ENCODE measurements at regions not wholly inside any gene's neighbourhood (a gene's known extent, or its start where the extent isn't known, plus 50 kb on each side); places are given as distances from the start of the nearest gene placed in this dataset.

- H3K27ac ChIP-seq = no peak overlapping the region
- intact Hi-C loops (cut with DNase I) = no loop called here
- no peaks in the 10 kb centered on the region for H3K36me3 ChIP-seq
- DNase-seq (ENCODE audit: extremely low spot score in 2 of 2) = no peak
- no peak overlapping the region for H3K4me3 ChIP-seq
- TF ChIP-seq POLR2AphosphoS5 (IDR thresholded peaks at IDR 0.05; ENCODE audit: insufficient read depth in 1 of 2, low read depth in 1 of 2) (no peak), POLR2A (IDR thresholded peaks at IDR 0.05) (no peak), CTCF (IDR thresholded peaks at IDR 0.05) (no peak)
- H3K4me1 ChIP-seq = peaks cover 7% of the 10 kb centered on the region
- H3K27me3 ChIP-seq = no peaks in the 10 kb centered on the region
- no peaks in the 10 kb centered on the region for H3K9me3 ChIP-seq
Measured at GRCh38 chr9:84554069-84554664, 115.4 kb upstream of the NTRK2 start.

GRCh38 chr9:84556556-84556955 is 113.0 kb upstream of the NTRK2 start:
- intact Hi-C loops (cut with DNase I) = no loop called here
- TF ChIP-seq POLR2A (IDR thresholded peaks at IDR 0.05) (no peak), POLR2AphosphoS5 (IDR thresholded peaks at IDR 0.05; ENCODE audit: insufficient read depth in 1 of 2, low read depth in 1 of 2) (no peak), CTCF (IDR thresholded peaks at IDR 0.05) (no peak)
- Histone ChIP-seq H3K4me3 (no peak overlapping the region), H3K4me1 (peaks cover 7% of the 10 kb centered on the region), H3K27ac (no peak overlapping the region), H3K36me3 (no peaks in the 10 kb centered on the region), H3K9me3 (no peaks in the 10 kb centered on the region), H3K27me3 (no peaks in the 10 kb centered on the region)
- no peak for DNase-seq (ENCODE audit: extremely low spot score in 2 of 2)

GRCh38 chr9:84557751-84558150 is 111.8 kb upstream of the NTRK2 start:
- no peak overlapping the region for H3K27ac ChIP-seq
- H3K4me1 ChIP-seq = peaks cover 7% of the 10 kb centered on the region
- intact Hi-C loops (cut with DNase I) = no loop called here
- DNase-seq (ENCODE audit: extremely low spot score in 2 of 2) = no peak
- H3K4me3 ChIP-seq = no peak overlapping the region
- H3K9me3 ChIP-seq = no peaks in the 10 kb centered on the region
- no peaks in the 10 kb centered on the region for H3K27me3 ChIP-seq
- TF ChIP-seq POLR2AphosphoS5 (IDR thresholded peaks at IDR 0.05; ENCODE audit: insufficient read depth in 1 of 2, low read depth in 1 of 2) = no peak
- TF ChIP-seq CTCF (IDR thresholded peaks at IDR 0.05) = no peak
- no peak for TF ChIP-seq POLR2A (IDR thresholded peaks at IDR 0.05)
- no peaks in the 10 kb centered on the region for H3K36me3 ChIP-seq

- H3K4me3 ChIP-seq = no peak overlapping the region
- DNase-seq (ENCODE audit: extremely low spot score in 2 of 2) = no peak
- no peaks in the 10 kb centered on the region for H3K27me3 ChIP-seq
- H3K36me3 ChIP-seq = no peaks in the 10 kb centered on the region
- intact Hi-C loops (cut with DNase I) = no loop called here
- TF ChIP-seq POLR2A (IDR thresholded peaks at IDR 0.05) = no peak
- no peak for TF ChIP-seq POLR2AphosphoS5 (IDR thresholded peaks at IDR 0.05; ENCODE audit: insufficient read depth in 1 of 2, low read depth in 1 of 2)
- TF ChIP-seq CTCF (IDR thresholded peaks at IDR 0.05) = no peak
- H3K4me1 ChIP-seq = no peaks in the 10 kb centered on the region
- H3K9me3 ChIP-seq = no peaks in the 10 kb centered on the region
- no peak overlapping the region for H3K27ac ChIP-seq
Measured at GRCh38 chr9:84563691-84564090, 105.8 kb upstream of the NTRK2 start.

GRCh38 chr9:84567805-84568204 is 101.7 kb upstream of the NTRK2 start:
- DNase-seq (ENCODE audit: extremely low spot score in 2 of 2) = no peak
- Histone ChIP-seq H3K36me3 (no peaks in the 10 kb centered on the region), H3K9me3 (no peaks in the 10 kb centered on the region), H3K4me1 (no peaks in the 10 kb centered on the region), H3K27ac (no peak overlapping the region), H3K27me3 (no peaks in the 10 kb centered on the region), H3K4me3 (no peak overlapping the region)
- no peak for TF ChIP-seq POLR2AphosphoS5 (IDR thresholded peaks at IDR 0.05; ENCODE audit: insufficient read depth in 1 of 2, low read depth in 1 of 2)
- TF ChIP-seq POLR2A (IDR thresholded peaks at IDR 0.05) = no peak
- TF ChIP-seq CTCF (IDR thresholded peaks at IDR 0.05) = no peak
- intact Hi-C loops (cut with DNase I) = no loop called here

Data from vagina (tissue), 2 donors.